Neural cell (in vitro differentiated cells): ENCODE measurements at regions not wholly inside any gene's neighbourhood (a gene's known extent, or its start where the extent isn't known, plus 50 kb on each side); places are given as distances from the start of the nearest gene placed in this dataset.

Source experiments
- H2AFZ ChIP-seq: fragments of 200-600, 300-800 bp; sonication (generic), shearing (Covaris generic); 2 replicates; pipeline ENCODE4 v1.6.0; 2014; ENCODE audit warnings: low read depth, mild to moderate bottlenecking, antibody characterized with exemption, low read length, moderate library complexity
- H3F3A ChIP-seq: fragments of 200-600 bp; shearing (Covaris generic); 2 replicates; pipeline ENCODE4 v1.6.1; 2016; ENCODE audit warnings: mild to moderate bottlenecking, moderate library complexity, mixed read lengths, antibody characterized with exemption, low read length; ENCODE audit not compliant: insufficient read depth, poor library complexity, severe bottlenecking
- H3K27ac ChIP-seq: fragments of 200-600, 300-800 bp; sonication (generic), shearing (Covaris generic); 2 replicates; pipeline ENCODE4 v1.5.1; 2014; ENCODE audit warnings: mild to moderate bottlenecking, low read length, moderate library complexity
- H3K27me3 ChIP-seq: fragments of 300-800, 200-600 bp; sonication (generic), shearing (Covaris generic); 2 replicates; pipeline ENCODE4 v1.6.0; 2014; ENCODE audit warnings: mild to moderate bottlenecking, low read depth, low read length, moderate library complexity; ENCODE audit not compliant: insufficient read depth
- H3K36me3 ChIP-seq: fragments of 300-800, 200-600 bp; sonication (generic), shearing (Covaris generic); 2 replicates; pipeline ENCODE4 v1.5.1; 2014; ENCODE audit warnings: mild to moderate bottlenecking, antibody characterized with exemption, low read length, moderate library complexity; ENCODE audit not compliant: insufficient read depth
- H3K4me2 ChIP-seq: fragments of 300-800, 200-600 bp; sonication (generic), shearing (Covaris generic); 2 replicates; pipeline ENCODE4 v1.6.0; 2014; ENCODE audit warnings: mild to moderate bottlenecking, low read length
- H3K4me3 ChIP-seq: fragments of 300-800, 200-600 bp; sonication (generic), shearing (Covaris generic); 2 replicates; pipeline ENCODE4 v1.5.1; 2014; ENCODE audit warnings: mild to moderate bottlenecking, low read length, moderate library complexity
- H3K79me2 ChIP-seq: fragments of 200-600 bp; shearing (Covaris generic); replicated peaks from 2 replicates; pipeline ENCODE4 v1.6.0; 2014; ENCODE audit warnings: mild to moderate bottlenecking, low read length, moderate library complexity; ENCODE audit not compliant: insufficient read depth
- H3K9ac ChIP-seq: fragments of 300-800, 200-600 bp; sonication (generic), shearing (Covaris generic); 2 replicates; pipeline ENCODE4 v1.6.1; 2016; ENCODE audit warnings: mild to moderate bottlenecking, low read length, mixed read lengths
- H3K9me2 ChIP-seq: fragments of 200-600 bp; shearing (Covaris generic); 2 replicates; pipeline ENCODE4 v1.6.1; 2016; ENCODE audit warnings: mild to moderate bottlenecking, low read length, mixed read lengths; ENCODE audit not compliant: insufficient read depth
- H3K9me3 ChIP-seq: fragments of 200-600, 300-800 bp; sonication (generic), shearing (Covaris generic); 2 replicates; pipeline ENCODE4 v1.6.1; 2016; ENCODE audit warnings: mild to moderate bottlenecking, mixed run types, low read length, moderate library complexity, mixed read lengths
- H4K20me1 ChIP-seq: fragments of 200-600 bp; shearing (Covaris generic); 2 replicates; pipeline ENCODE4 v1.6.1; 2016; ENCODE audit warnings: mild to moderate bottlenecking, mixed run types; ENCODE audit not compliant: insufficient read depth
- EP300 ChIP-seq: fragments of 450-650 bp; conservative IDR thresholded peaks from 2 replicates; pipeline ENCODE4 v1.6.1; 2014; ENCODE audit warnings: antibody characterized with exemption, mild to moderate bottlenecking, moderate library complexity; ENCODE audit not compliant: poor library complexity, severe bottlenecking
- EZH2 ChIP-seq: fragments of 200-600, 300-800 bp; shearing (Covaris generic), sonication (generic); IDR thresholded peaks from 2 replicates; pipeline ENCODE4 v1.6.1; 2014; ENCODE audit warnings: antibody characterized with exemption, low read length, borderline replicate concordance, mild to moderate bottlenecking; ENCODE audit not compliant: insufficient read depth, poor library complexity, severe bottlenecking
- MXI1 ChIP-seq: fragments of 450-650 bp; conservative IDR thresholded peaks from 2 replicates; pipeline ENCODE4 v1.6.1; 2014; ENCODE audit warnings: antibody characterized with exemption, mild to moderate bottlenecking; ENCODE audit not compliant: poor library complexity, severe bottlenecking
- POLR2AphosphoS5 ChIP-seq: IDR thresholded peaks from 2 replicates; pipeline ENCODE4 v1.6.1; 2012
- RAD21 ChIP-seq: fragments of 450-650 bp; conservative IDR thresholded peaks from 2 replicates; pipeline ENCODE4 v1.6.1; 2014; ENCODE audit warnings: antibody characterized with exemption, mild to moderate bottlenecking, moderate library complexity
- SMC3 ChIP-seq: fragments of 450-650 bp; conservative IDR thresholded peaks from 2 replicates; pipeline ENCODE4 v1.6.1; 2014; ENCODE audit warnings: antibody characterized with exemption, mild to moderate bottlenecking, moderate library complexity; ENCODE audit not compliant: poor library complexity
- TAF1 ChIP-seq: IDR thresholded peaks from 2 replicates; pipeline ENCODE4 v1.6.1; 2012; ENCODE audit warnings: low read depth
- TF ChIP-seq, protein P1 (sequence below): IDR thresholded peaks from 2 replicates; pipeline ENCODE4 v1.6.1; 2012; ENCODE audit warnings: borderline replicate concordance
- TF ChIP-seq, protein P2 (sequence below): fragments of 450-650 bp; IDR thresholded peaks from 2 replicates; pipeline ENCODE4 v1.5.1; 2014; ENCODE audit warnings: antibody characterized with exemption, mild to moderate bottlenecking, moderate library complexity; ENCODE audit not compliant: poor library complexity, severe bottlenecking

DNA sequence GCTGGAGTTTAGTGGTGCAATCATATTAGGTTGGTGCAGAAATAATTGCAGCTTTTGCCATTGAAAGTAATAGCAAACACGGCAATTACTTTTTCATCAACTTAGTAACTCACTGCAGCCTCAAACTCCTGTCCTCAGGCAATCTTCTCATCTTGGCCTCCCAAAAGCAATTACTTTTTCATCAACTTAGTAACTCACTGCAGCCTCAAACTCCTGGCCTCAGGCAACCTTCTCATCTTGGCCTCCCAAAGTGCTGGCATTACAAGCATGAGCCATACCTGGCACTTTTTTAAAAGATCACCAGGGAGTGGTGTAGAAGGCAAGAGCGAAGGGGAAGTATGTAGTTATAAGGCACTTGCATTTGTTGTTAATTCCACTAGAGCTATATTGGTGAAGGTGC lies 491.1 kb upstream of the ADGRL3 start:
- TF ChIP-seq EP300 (no peak), TAF1 (no peak), MXI1 (no peak), SMC3 (no peak)
- TF ChIP-seq, protein P1, sequence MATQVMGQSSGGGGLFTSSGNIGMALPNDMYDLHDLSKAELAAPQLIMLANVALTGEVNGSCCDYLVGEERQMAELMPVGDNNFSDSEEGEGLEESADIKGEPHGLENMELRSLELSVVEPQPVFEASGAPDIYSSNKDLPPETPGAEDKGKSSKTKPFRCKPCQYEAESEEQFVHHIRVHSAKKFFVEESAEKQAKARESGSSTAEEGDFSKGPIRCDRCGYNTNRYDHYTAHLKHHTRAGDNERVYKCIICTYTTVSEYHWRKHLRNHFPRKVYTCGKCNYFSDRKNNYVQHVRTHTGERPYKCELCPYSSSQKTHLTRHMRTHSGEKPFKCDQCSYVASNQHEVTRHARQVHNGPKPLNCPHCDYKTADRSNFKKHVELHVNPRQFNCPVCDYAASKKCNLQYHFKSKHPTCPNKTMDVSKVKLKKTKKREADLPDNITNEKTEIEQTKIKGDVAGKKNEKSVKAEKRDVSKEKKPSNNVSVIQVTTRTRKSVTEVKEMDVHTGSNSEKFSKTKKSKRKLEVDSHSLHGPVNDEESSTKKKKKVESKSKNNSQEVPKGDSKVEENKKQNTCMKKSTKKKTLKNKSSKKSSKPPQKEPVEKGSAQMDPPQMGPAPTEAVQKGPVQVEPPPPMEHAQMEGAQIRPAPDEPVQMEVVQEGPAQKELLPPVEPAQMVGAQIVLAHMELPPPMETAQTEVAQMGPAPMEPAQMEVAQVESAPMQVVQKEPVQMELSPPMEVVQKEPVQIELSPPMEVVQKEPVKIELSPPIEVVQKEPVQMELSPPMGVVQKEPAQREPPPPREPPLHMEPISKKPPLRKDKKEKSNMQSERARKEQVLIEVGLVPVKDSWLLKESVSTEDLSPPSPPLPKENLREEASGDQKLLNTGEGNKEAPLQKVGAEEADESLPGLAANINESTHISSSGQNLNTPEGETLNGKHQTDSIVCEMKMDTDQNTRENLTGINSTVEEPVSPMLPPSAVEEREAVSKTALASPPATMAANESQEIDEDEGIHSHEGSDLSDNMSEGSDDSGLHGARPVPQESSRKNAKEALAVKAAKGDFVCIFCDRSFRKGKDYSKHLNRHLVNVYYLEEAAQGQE, result no peak
- Histone ChIP-seq H2AFZ (no peak overlapping the region), H3F3A (no peaks in the 10 kb centered on the region), H3K36me3 (no peaks in the 10 kb centered on the region), H3K4me2 (no peak overlapping the region), H3K27ac (no peak overlapping the region), H3K79me2 (no peaks in the 10 kb centered on the region), H3K4me3 (no peak overlapping the region), H3K9ac (no peak overlapping the region), H3K27me3 (no peaks in the 10 kb centered on the region), H3K9me2 (no peaks in the 10 kb centered on the region), H3K9me3 (no peaks in the 10 kb centered on the region), H4K20me1 (no peaks in the 10 kb centered on the region)

DNA sequence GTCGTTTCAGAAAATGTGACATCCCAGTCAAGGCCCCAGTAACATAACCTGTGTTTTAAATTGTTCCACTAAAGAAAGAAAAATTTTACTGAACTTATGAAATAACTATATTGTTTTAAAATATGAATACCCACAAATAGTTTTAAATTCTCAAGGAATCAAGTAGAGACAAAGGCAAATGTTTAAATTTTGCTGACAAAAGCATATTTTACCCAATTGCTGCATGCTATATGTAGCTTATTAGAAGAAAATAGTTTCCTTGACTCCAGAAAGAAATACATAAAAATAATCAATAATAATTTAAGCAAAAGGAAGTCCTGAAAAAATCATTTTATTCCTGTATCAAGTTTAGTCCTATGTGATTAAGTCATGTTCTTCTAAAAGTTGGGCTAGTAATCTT lies 481.3 kb upstream of the ADGRL3 start:
- H4K20me1 ChIP-seq, result no peaks in the 10 kb centered on the region
- H3K9me2 ChIP-seq, result no peaks in the 10 kb centered on the region
- no peaks in the 10 kb centered on the region for H3K79me2 ChIP-seq
- H3K4me2 ChIP-seq, result no peak overlapping the region
- H3F3A ChIP-seq, result no peaks in the 10 kb centered on the region
- no peak overlapping the region for H2AFZ ChIP-seq
- no peaks in the 10 kb centered on the region for H3K36me3 ChIP-seq
- H3K4me3 ChIP-seq, result no peak overlapping the region
- no peak overlapping the region for H3K27ac ChIP-seq
- no peak overlapping the region for H3K9ac ChIP-seq
- no peaks in the 10 kb centered on the region for H3K9me3 ChIP-seq
- TF ChIP-seq EP300, result no peak
- H3K27me3 ChIP-seq, result no peaks in the 10 kb centered on the region

DNA sequence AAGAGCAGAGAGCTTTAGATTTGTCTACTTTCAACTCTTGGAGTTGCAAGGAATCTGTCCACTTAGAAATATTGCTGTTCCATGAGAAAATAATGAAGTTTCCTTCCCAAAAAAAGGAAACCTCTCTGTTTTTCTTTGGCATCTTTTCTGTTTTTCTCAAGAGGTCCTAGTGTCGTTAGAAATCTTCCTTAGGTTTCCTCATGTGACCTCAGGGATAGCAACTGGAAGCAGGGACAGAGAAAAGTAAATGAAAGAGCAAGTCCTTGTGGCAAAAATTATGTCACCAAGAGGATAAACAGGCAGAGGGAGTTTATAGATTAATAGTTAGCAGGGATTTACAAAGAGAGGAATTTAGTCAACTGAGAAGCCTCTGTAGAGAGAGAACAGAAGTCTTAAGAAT lies 478.4 kb upstream of the ADGRL3 start:
- TF ChIP-seq SMC3 (no peak), MXI1 (no peak), EP300 (no peak), EZH2 (no peak), POLR2AphosphoS5 (no peak), TAF1 (no peak), RAD21 (no peak)
- TF ChIP-seq, protein P2, sequence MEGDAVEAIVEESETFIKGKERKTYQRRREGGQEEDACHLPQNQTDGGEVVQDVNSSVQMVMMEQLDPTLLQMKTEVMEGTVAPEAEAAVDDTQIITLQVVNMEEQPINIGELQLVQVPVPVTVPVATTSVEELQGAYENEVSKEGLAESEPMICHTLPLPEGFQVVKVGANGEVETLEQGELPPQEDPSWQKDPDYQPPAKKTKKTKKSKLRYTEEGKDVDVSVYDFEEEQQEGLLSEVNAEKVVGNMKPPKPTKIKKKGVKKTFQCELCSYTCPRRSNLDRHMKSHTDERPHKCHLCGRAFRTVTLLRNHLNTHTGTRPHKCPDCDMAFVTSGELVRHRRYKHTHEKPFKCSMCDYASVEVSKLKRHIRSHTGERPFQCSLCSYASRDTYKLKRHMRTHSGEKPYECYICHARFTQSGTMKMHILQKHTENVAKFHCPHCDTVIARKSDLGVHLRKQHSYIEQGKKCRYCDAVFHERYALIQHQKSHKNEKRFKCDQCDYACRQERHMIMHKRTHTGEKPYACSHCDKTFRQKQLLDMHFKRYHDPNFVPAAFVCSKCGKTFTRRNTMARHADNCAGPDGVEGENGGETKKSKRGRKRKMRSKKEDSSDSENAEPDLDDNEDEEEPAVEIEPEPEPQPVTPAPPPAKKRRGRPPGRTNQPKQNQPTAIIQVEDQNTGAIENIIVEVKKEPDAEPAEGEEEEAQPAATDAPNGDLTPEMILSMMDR, result no peak
- TF ChIP-seq, protein P1, result no peak
- no peaks in the 10 kb centered on the region for H3K36me3 ChIP-seq
- H2AFZ ChIP-seq, result no peak overlapping the region
- no peaks in the 10 kb centered on the region for H3K79me2 ChIP-seq
- H3K27ac ChIP-seq, result no peak overlapping the region
- no peaks in the 10 kb centered on the region for H3F3A ChIP-seq
- no peaks in the 10 kb centered on the region for H3K9me3 ChIP-seq
- no peak overlapping the region for H3K4me3 ChIP-seq
- no peak overlapping the region for H3K9ac ChIP-seq
- H3K27me3 ChIP-seq, result no peaks in the 10 kb centered on the region
- H3K9me2 ChIP-seq, result no peaks in the 10 kb centered on the region
- H4K20me1 ChIP-seq, result no peaks in the 10 kb centered on the region
- H3K4me2 ChIP-seq, result no peak overlapping the region
